ENCODE measurements at regions not wholly inside any gene's neighbourhood (a gene's known extent, or its start where the extent isn't known, plus 50 kb on each side); places are given as distances from the start of the nearest gene placed in this dataset.

GRCh38 chr6:164347455-164347854 is 932.9 kb downstream of the QKI start:
- Histone ChIP-seq H2AFZ (ENCODE audit: low read depth, low read length, poor library complexity, severe bottlenecking) (no peak overlapping the region), H3K79me2 (ENCODE audit: insufficient read depth, low read length) (no peaks in the 10 kb centered on the region), H3K4me3 (replicated peaks in 1 of 2; ENCODE audit: low read depth in 1 of 2, low read length in 2 of 2) (no peak overlapping the region), H3K4me2 (ENCODE audit: low read length) (no peak overlapping the region), H3K9ac (ENCODE audit: low read length) (no peak overlapping the region), H3K9me2 (ENCODE audit: insufficient read depth) (no peaks in the 10 kb centered on the region), H4K20me1 (ENCODE audit: insufficient read depth) (no peaks in the 10 kb centered on the region), H3K36me3 (ENCODE audit: control insufficient read depth in 1 of 2, insufficient read depth in 2 of 2, low read length in 2 of 2) (no peaks in the 10 kb centered on the region), H3K27me3 (ENCODE audit: insufficient read depth, low read length) (no peaks in the 10 kb centered on the region), H3K4me1 (ENCODE audit: control insufficient read depth in 1 of 2, insufficient read depth in 2 of 2, low read length in 2 of 2) (no peaks in the 10 kb centered on the region), H3K27ac (ENCODE audit: low read depth, low read length) (no peak overlapping the region), H3K9me3 (ENCODE audit: control insufficient read depth in 1 of 2, insufficient read depth in 1 of 2, low read depth in 1 of 2, low read length in 2 of 2) (no peaks in the 10 kb centered on the region; a peak in 2 of 4 replicates)
- no TSS peak for BruUV-seq (replicated peaks)
- no peak for ATAC-seq
- no peak for DNase-seq (ENCODE audit: low read depth, low spot score)
- ChIA-PET CTCF (no interaction called here), POLR2A (no interaction called here), RAD21 (ENCODE audit: low non-redundant PET in 1 of 2, low total read pairs in 2 of 2, uncharacterized antibody in 2 of 2, unreplicated experiment in 2 of 2) (no interaction called here)
- TF ChIP-seq ZFX (IDR thresholded peaks at IDR 0.05) (no peak), ATF3 (IDR thresholded peaks at IDR 0.05) (no peak), ELF1 (IDR thresholded peaks at IDR 0.05; ENCODE audit: borderline replicate concordance, low read depth) (no peak), POLR2A (IDR thresholded peaks at IDR 0.05; ENCODE audit: borderline replicate concordance, extremely low read depth, insufficient read depth, insufficient read length) (no peak)
- intact Hi-C loops (cut with micrococcal nuclease) = no loop called here

GRCh38 chr6:164346631-164347030 is 932.1 kb downstream of the QKI start:
- no peaks in the 10 kb centered on the region for H3K9me2 ChIP-seq (ENCODE audit: insufficient read depth)
- H3K27me3 ChIP-seq (ENCODE audit: insufficient read depth, low read length) = no peaks in the 10 kb centered on the region
- DNase-seq (ENCODE audit: low read depth, low spot score) (no peak), ATAC-seq (no peak)
- RAD21 ChIA-PET (ENCODE audit: low non-redundant PET in 1 of 2, low total read pairs in 2 of 2, uncharacterized antibody in 2 of 2, unreplicated experiment in 2 of 2) = no interaction called here
- H4K20me1 ChIP-seq (ENCODE audit: insufficient read depth) = no peaks in the 10 kb centered on the region
- no peaks in the 10 kb centered on the region for H3K36me3 ChIP-seq (ENCODE audit: control insufficient read depth in 1 of 2, insufficient read depth in 2 of 2, low read length in 2 of 2)
- no peaks in the 10 kb centered on the region for H3K4me1 ChIP-seq (ENCODE audit: control insufficient read depth in 1 of 2, insufficient read depth in 2 of 2, low read length in 2 of 2)
- intact Hi-C loops (cut with micrococcal nuclease) = no loop called here
- no peaks in the 10 kb centered on the region for H3K79me2 ChIP-seq (ENCODE audit: insufficient read depth, low read length)
- no TSS peak for BruUV-seq (replicated peaks)
- H3K4me2 ChIP-seq (ENCODE audit: low read length) = no peak overlapping the region
- no peak overlapping the region for H2AFZ ChIP-seq (ENCODE audit: low read depth, low read length, poor library complexity, severe bottlenecking)
- no peak overlapping the region for H3K27ac ChIP-seq (ENCODE audit: low read depth, low read length)
- POLR2A ChIA-PET = no interaction called here
- CTCF ChIA-PET = no interaction called here
- no peaks in the 10 kb centered on the region; a peak in 2 of 4 replicates for H3K9me3 ChIP-seq (ENCODE audit: control insufficient read depth in 1 of 2, insufficient read depth in 1 of 2, low read depth in 1 of 2, low read length in 2 of 2)
- TF ChIP-seq EZH2phosphoT487 (IDR thresholded peaks at IDR 0.05; ENCODE audit: borderline replicate concordance) (no peak), ATF3 (IDR thresholded peaks at IDR 0.05) (no peak), RAD21 (IDR thresholded peaks at IDR 0.05; ENCODE audit: low read depth) (no peak), CTCF (IDR thresholded peaks at IDR 0.05 in 2 of 3, conservative IDR thresholded peaks at IDR 0.05 in 1 of 3; ENCODE audit: borderline replicate concordance in 1 of 3, insufficient read depth in 1 of 3, low read depth in 2 of 3, low read length in 2 of 3) (no peak), SP1 (IDR thresholded peaks at IDR 0.05; ENCODE audit: low read depth) (no peak), TCF7L2 (IDR thresholded peaks at IDR 0.05; ENCODE audit: borderline replicate concordance, extremely low read depth, insufficient read depth, insufficient read length) (no peak), MAX (IDR thresholded peaks at IDR 0.05) (no peak), EGR1 (IDR thresholded peaks at IDR 0.05; ENCODE audit: low read depth) (no peak)
- H3K9ac ChIP-seq (ENCODE audit: low read length) = no peak overlapping the region
- no peak overlapping the region for H3K4me3 ChIP-seq (replicated peaks in 1 of 2; ENCODE audit: low read depth in 1 of 2, low read length in 2 of 2)
